Fibroblast of mammary gland (primary cell): ENCODE measurements at regions not wholly inside any gene's neighbourhood (a gene's known extent, or its start where the extent isn't known, plus 50 kb on each side); places are given as distances from the start of the nearest gene placed in this dataset.
A peak's percentile ranks its signal among the peaks of the same experiment; 100 is the strongest.

Experiments used
- DNase-seq: peaks from one replicate; pipeline ENCODE4 v3.0.0-alpha.2; 2010; ENCODE audit warnings: low read depth
- H3K4me3 ChIP-seq: 2 replicates; pipeline ENCODE4 v1.5.1; 2011; ENCODE audit warnings: low read depth, mild to moderate bottlenecking, low read length, moderate library complexity; ENCODE audit not compliant: control insufficient read depth
- CTCF ChIP-seq: conservative IDR thresholded peaks from 2 replicates; pipeline ENCODE4 v1.5.1; 2011; ENCODE audit warnings: low read depth, low read length, inconsistent platforms; ENCODE audit not compliant: control insufficient read depth, insufficient read depth

GRCh38 chr4:186924723-186925122 is 201.1 kb upstream of the FAT1 start:
- DNase-seq, result no peak
- H3K4me3 ChIP-seq, result no peak overlapping the region
- TF ChIP-seq CTCF, result no peak

GRCh38 chr4:186927624-186928023 is 204.0 kb upstream of the FAT1 start:
- no peak for DNase-seq
- no peak for TF ChIP-seq CTCF
- H3K4me3 ChIP-seq, result no peak overlapping the region

GRCh38 chr4:186930024-186930423 is 206.4 kb upstream of the FAT1 start:
- TF ChIP-seq CTCF, result no peak
- no peak for DNase-seq
- H3K4me3 ChIP-seq, result no peak overlapping the region

GRCh38 chr4:186931519-186931918 is 207.9 kb upstream of the FAT1 start:
- no peak overlapping the region for H3K4me3 ChIP-seq
- peak; percentile 77 for DNase-seq
- TF ChIP-seq CTCF, result no peak

GRCh38 chr4:186932196-186932595 is 208.5 kb upstream of the FAT1 start:
- no peak for TF ChIP-seq CTCF
- peak; percentile 19 for DNase-seq
- no peak overlapping the region for H3K4me3 ChIP-seq

GRCh38 chr4:186932631-186933187 is 209.1 kb upstream of the FAT1 start:
- H3K4me3 ChIP-seq, result no peak overlapping the region
- TF ChIP-seq CTCF, result no peak
- peak; percentile 82 for DNase-seq

- no peak overlapping the region for H3K4me3 ChIP-seq
- TF ChIP-seq CTCF, result no peak
- no peak for DNase-seq
Observed at GRCh38 chr4:186934244-186934643, 210.6 kb upstream of the FAT1 start.
